NT2/D1 (cell line): ENCODE measurements at regions not wholly inside any gene's neighbourhood (a gene's known extent, or its start where the extent isn't known, plus 50 kb on each side); places are given as distances from the start of the nearest gene placed in this dataset.

Experiments
- SUZ12 ChIP-seq: IDR thresholded peaks from 2 replicates; pipeline ENCODE4 v1.6.1; 2011; ENCODE audit not compliant: insufficient read length, insufficient read depth; ENCODE audit errors: extremely low read depth
- YY1 ChIP-seq: IDR thresholded peaks from 2 replicates; pipeline ENCODE4 v1.6.1; 2011; ENCODE audit not compliant: insufficient read length, insufficient read depth
- ZNF274 ChIP-seq: IDR thresholded peaks from 2 replicates; pipeline ENCODE4 v1.6.1; 2011; ENCODE audit warnings: mild to moderate bottlenecking, low read depth, low read length

- no peak for TF ChIP-seq SUZ12
- TF ChIP-seq YY1 = no peak
- no peak for TF ChIP-seq ZNF274
These were observed 774.9 kb downstream of the ROBO2 start for GRCh38 chr3:77814845-77815244.
